SU-DHL-6 (cell line): ENCODE measurements at regions not wholly inside any gene's neighbourhood (a gene's known extent, or its start where the extent isn't known, plus 50 kb on each side); places are given as distances from the start of the nearest gene placed in this dataset.

Experiments
- EZH2phosphoT487 ChIP-seq: fragments of 200-600 bp; sonication (generic), shearing (Covaris generic); conservative IDR thresholded peaks from 2 replicates; pipeline ENCODE4 v1.6.1; 2018; ENCODE audit warnings: mild to moderate bottlenecking, antibody characterized with exemption, low read length, moderate library complexity, mixed read lengths
- TF ChIP-seq, protein P1 (sequence below): fragments of 200-600 bp; sonication (generic); IDR thresholded peaks from one replicate; pipeline ENCODE4 v1.5.1; 2017; ENCODE audit warnings: antibody characterized with exemption, mild to moderate bottlenecking, low read length, moderate library complexity; ENCODE audit not compliant: insufficient read depth, poor library complexity, severe bottlenecking

DNA sequence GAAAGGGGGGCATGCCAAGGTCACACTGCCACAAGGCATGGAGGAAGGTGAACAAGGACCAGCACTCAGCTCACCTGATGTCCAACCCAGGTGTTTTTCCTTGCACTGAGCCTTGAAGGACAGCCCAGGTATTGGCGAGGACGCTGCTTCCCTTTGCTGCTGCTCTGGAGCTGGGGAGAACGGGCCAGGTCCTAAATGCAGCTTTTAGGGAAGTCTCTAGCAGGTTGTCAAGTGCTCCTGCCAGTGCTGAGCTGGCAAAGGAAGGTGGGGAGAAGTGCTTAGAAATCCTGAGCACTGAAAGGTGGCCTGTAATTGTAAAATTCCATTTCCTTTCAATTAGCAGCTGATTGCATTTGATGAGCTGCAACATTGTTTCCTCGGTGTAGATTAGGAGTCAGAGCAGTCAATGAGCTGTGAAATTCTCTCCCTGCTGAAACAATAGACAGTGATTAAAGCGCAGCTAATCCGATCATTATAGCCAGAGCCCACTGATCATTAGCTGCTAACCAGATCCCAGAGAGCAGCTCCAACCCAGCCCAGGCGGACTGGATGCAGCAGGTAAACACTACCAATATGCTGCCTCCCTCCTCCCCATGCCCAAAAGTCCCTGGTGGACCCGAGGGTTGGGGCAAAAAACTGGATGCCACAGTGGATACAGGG lies 507.6 kb downstream of the INSC start:
- TF ChIP-seq, protein P1, sequence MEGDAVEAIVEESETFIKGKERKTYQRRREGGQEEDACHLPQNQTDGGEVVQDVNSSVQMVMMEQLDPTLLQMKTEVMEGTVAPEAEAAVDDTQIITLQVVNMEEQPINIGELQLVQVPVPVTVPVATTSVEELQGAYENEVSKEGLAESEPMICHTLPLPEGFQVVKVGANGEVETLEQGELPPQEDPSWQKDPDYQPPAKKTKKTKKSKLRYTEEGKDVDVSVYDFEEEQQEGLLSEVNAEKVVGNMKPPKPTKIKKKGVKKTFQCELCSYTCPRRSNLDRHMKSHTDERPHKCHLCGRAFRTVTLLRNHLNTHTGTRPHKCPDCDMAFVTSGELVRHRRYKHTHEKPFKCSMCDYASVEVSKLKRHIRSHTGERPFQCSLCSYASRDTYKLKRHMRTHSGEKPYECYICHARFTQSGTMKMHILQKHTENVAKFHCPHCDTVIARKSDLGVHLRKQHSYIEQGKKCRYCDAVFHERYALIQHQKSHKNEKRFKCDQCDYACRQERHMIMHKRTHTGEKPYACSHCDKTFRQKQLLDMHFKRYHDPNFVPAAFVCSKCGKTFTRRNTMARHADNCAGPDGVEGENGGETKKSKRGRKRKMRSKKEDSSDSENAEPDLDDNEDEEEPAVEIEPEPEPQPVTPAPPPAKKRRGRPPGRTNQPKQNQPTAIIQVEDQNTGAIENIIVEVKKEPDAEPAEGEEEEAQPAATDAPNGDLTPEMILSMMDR = no peak
- TF ChIP-seq EZH2phosphoT487 = no peak
